Sigmoid colon (tissue), 6 donors: ENCODE measurements at regions not wholly inside any gene's neighbourhood (a gene's known extent, or its start where the extent isn't known, plus 50 kb on each side); places are given as distances from the start of the nearest gene placed in this dataset.

ENCODE experiments used
- DNase-seq: peaks from one replicate; pipeline ENCODE4 v3.0.0-alpha.2; 2019
- H3K27ac ChIP-seq, 4 donors: fragments of 200-600 bp; sonication (generic); one replicate each; pipeline ENCODE4 v1.5.1; 2016 to 2019; ENCODE audit warnings: mild to moderate bottlenecking in 1 of 4
- H3K27me3 ChIP-seq, 3 donors: fragments of 200-600 bp; sonication (generic); one replicate each; pipeline ENCODE4 v1.5.1; 2019; ENCODE audit warnings: mild to moderate bottlenecking in 1 of 3
- H3K36me3 ChIP-seq, 4 donors: fragments of 200-600 bp; sonication (generic); one replicate each; pipeline ENCODE4 v1.5.1; 2016 to 2019
- H3K4me1 ChIP-seq, 4 donors: fragments of 200-600 bp; sonication (generic); one replicate each; pipeline ENCODE4 v1.5.1; 2017 to 2019
- H3K4me3 ChIP-seq, 4 donors: fragments of 200-600 bp; sonication (generic); one replicate each; pipeline ENCODE4 v1.5.1; 2017 to 2019; ENCODE audit warnings: mild to moderate bottlenecking in 2 of 4, moderate library complexity in 1 of 4
- H3K9me3 ChIP-seq, 4 donors: fragments of 200-600 bp in 3 of 4; sonication (generic) in 3 of 4; one replicate each; pipeline versions ENCODE4 v1.5.1 to v1.6.1; 2013 to 2019
- EP300 ChIP-seq, 4 donors: sonication (generic); formaldehyde crosslinking; IDR thresholded peaks; one replicate each; pipeline ENCODE4 v1.6.1; 2017; ENCODE audit warnings: antibody characterized with exemption in 4 of 4
- POLR2A ChIP-seq, 2 donors: fragments of 450-650 bp; IDR thresholded peaks; one replicate each; pipeline ENCODE4 v1.6.1; 2016; ENCODE audit warnings: antibody characterized with exemption in 2 of 2, mild to moderate bottlenecking in 2 of 2, moderate library complexity in 2 of 2
- POLR2AphosphoS5 ChIP-seq, 4 donors: sonication (generic); formaldehyde crosslinking; IDR thresholded peaks; one replicate each; pipeline ENCODE4 v1.6.1; 2017; ENCODE audit warnings: antibody characterized with exemption in 4 of 4
- WGBS, 2 donors: extraction: QIAGEN DNeasy Blood & Tissue Kit; methylation state at CpG; one replicate each; pipeline ENCODE4 v1.1.7; 2013; 5-methylcytosine and 5-hydroxymethylcytosine counted together
- intact Hi-C: fragments of 100-400 bp; cut with DNase I; formaldehyde crosslinking; loops from one replicate; pipeline ENCODE4 v1.15.1; 2023
- TF ChIP-seq, protein P1 (sequence below), 4 experiments: fragments of 450-650 bp in 3 of 4; fragments of 200-600 bp in 1 of 4; IDR thresholded peaks; one replicate each; pipeline ENCODE4 v1.5.1; 2016 to 2019; ENCODE audit warnings: antibody characterized with exemption in 4 of 4, mild to moderate bottlenecking in 3 of 4, moderate library complexity in 2 of 4
- donor health status: healthy with polysubstance abuse.
- donor health status: healthy.

DNA sequence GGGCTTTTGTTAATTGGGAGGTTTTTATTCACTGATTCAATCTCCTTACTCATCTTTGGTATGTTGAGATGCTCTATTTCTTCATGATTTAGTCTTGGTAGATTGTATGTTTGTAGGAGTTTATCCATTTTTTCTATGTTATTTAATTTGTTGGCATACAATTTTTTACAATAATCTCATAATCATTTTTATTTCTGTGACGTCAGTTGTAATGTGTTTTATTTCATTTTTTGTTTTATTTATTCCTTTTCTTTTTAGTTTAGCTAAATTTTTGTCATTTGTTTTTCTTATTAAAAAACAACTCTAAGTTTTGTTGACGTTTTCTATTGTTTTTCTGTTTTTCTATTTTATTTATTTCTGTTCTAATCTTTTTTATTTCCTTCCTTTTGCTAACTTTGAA, 389.8 kb downstream of the HS3ST3B1 start:
- TF ChIP-seq EP300 (IDR thresholded peaks at IDR 0.05), result no peak
- TF ChIP-seq, protein P1, sequence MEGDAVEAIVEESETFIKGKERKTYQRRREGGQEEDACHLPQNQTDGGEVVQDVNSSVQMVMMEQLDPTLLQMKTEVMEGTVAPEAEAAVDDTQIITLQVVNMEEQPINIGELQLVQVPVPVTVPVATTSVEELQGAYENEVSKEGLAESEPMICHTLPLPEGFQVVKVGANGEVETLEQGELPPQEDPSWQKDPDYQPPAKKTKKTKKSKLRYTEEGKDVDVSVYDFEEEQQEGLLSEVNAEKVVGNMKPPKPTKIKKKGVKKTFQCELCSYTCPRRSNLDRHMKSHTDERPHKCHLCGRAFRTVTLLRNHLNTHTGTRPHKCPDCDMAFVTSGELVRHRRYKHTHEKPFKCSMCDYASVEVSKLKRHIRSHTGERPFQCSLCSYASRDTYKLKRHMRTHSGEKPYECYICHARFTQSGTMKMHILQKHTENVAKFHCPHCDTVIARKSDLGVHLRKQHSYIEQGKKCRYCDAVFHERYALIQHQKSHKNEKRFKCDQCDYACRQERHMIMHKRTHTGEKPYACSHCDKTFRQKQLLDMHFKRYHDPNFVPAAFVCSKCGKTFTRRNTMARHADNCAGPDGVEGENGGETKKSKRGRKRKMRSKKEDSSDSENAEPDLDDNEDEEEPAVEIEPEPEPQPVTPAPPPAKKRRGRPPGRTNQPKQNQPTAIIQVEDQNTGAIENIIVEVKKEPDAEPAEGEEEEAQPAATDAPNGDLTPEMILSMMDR (IDR thresholded peaks at IDR 0.05), result no peak
- TF ChIP-seq POLR2AphosphoS5 (IDR thresholded peaks at IDR 0.05), result no peak
- TF ChIP-seq POLR2A (IDR thresholded peaks at IDR 0.05), result no peak
- Histone ChIP-seq H3K4me3 (no peak overlapping the region), H3K27me3 (no peaks in the 10 kb centered on the region), H3K9me3 (peaks cover 0 to 2% (median 0%) of the 10 kb centered on the region in 4 donors), H3K4me1 (no peaks in the 10 kb centered on the region), H3K27ac (no peak overlapping the region), H3K36me3 (no peaks in the 10 kb centered on the region)
- intact Hi-C loops, result no loop called here
- DNase-seq, result no peak
- 70 to 72% methylated on average over 2 of the region's 2 CpGs for WGBS, 2 donors

DNA sequence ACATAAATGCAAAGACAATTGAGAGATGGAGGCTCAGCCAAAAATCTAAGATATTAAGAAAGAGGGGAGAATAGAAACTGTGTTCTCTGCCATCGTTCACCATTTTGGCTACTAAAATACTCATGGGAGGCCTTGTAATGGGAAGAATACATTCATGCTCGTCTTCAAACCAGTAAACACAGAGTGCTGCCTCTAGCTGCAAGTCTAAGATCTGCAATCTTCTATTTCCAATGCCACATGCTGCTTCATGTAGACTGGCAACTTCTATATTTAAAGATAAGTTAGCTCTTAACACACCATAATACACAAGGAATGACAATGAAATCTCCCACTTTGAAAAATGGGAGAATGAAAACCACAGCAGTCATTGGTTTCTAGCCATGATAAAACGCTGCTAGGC, 387.3 kb downstream of the HS3ST3B1 start:
- no peak overlapping the region for H3K27ac ChIP-seq
- H3K9me3 ChIP-seq, result peaks cover 0 to 2% (median 0%) of the 10 kb centered on the region in 4 donors
- H3K36me3 ChIP-seq, result no peaks in the 10 kb centered on the region
- H3K27me3 ChIP-seq, result no peaks in the 10 kb centered on the region
- TF ChIP-seq, protein P1 (IDR thresholded peaks at IDR 0.05), result no peak
- TF ChIP-seq POLR2AphosphoS5 (IDR thresholded peaks at IDR 0.05) (no peak), EP300 (IDR thresholded peaks at IDR 0.05) (no peak), POLR2A (IDR thresholded peaks at IDR 0.05) (no peak)
- no peak overlapping the region for H3K4me3 ChIP-seq
- no peak for DNase-seq
- intact Hi-C loops, result no loop called here
- no peaks in the 10 kb centered on the region for H3K4me1 ChIP-seq
- WGBS, 2 donors, result 65 to 79% methylated on average over 3 of the region's 3 CpGs

DNA sequence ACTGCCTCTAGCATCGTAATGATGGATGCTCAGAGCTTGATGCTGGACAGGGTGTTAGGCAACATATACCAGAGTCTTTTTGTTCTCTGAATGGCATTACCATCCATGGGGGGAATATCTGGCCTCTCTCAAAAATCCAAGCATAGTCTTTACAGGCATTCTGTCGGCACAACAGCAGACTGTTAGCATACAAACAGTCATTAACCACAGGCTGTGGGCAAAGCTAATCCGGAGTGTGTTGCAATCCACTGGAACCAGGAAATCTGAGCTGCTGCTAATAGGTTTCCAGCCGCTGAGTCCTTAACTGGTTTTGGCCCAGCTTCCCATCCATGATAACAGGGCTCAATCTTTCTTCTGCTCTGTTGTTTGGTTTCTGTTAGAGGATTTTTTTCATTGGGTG, 371.9 kb downstream of the HS3ST3B1 start:
- no peak overlapping the region for H3K4me3 ChIP-seq
- H3K27me3 ChIP-seq, result no peaks in the 10 kb centered on the region
- no peak overlapping the region for H3K27ac ChIP-seq
- DNase-seq, result no peak
- 48 to 52% methylated on average over 4 of the region's 4 CpGs for WGBS, 2 donors
- H3K4me1 ChIP-seq, result no peaks in the 10 kb centered on the region
- H3K36me3 ChIP-seq, result no peaks in the 10 kb centered on the region
- intact Hi-C loops, result no loop called here
- H3K9me3 ChIP-seq, result peaks cover 0 to under 1% (median 0%) of the 10 kb centered on the region in 4 donors
- no peak for TF ChIP-seq POLR2AphosphoS5 (IDR thresholded peaks at IDR 0.05)
- TF ChIP-seq, protein P1 (IDR thresholded peaks at IDR 0.05), result no peak
- TF ChIP-seq EP300 (IDR thresholded peaks at IDR 0.05), result no peak
- TF ChIP-seq POLR2A (IDR thresholded peaks at IDR 0.05), result no peak

DNA sequence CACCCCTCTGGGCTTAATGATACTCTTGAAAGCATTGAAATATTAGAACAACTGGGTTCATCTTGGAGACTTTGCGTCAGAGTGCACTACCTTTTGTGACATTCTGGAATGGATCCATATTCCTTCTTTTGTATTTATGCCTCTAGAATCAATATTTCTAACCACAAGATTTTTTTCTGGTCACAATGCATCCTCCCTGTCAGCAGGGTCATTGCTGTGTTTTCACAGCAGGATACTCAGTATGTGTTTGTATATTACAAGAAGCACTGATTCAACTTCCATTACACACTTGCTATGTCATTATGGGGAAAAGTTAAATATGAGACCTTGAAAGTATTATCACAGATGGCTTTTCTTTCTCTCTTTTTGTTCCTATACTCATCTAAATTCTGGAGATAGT, 370.0 kb downstream of the HS3ST3B1 start:
- WGBS, 2 donors, result 91 to 98% methylated on average over 1 of the region's 1 CpG
- intact Hi-C loops, result no loop called here
- Histone ChIP-seq H3K4me3 (no peak overlapping the region), H3K27ac (no peak overlapping the region), H3K27me3 (no peaks in the 10 kb centered on the region), H3K9me3 (no peaks in the 10 kb centered on the region), H3K4me1 (no peaks in the 10 kb centered on the region), H3K36me3 (no peaks in the 10 kb centered on the region)
- no peak for TF ChIP-seq POLR2A (IDR thresholded peaks at IDR 0.05)
- TF ChIP-seq POLR2AphosphoS5 (IDR thresholded peaks at IDR 0.05), result no peak
- no peak for TF ChIP-seq EP300 (IDR thresholded peaks at IDR 0.05)
- TF ChIP-seq, protein P1 (IDR thresholded peaks at IDR 0.05), result no peak
- no peak for DNase-seq

DNA sequence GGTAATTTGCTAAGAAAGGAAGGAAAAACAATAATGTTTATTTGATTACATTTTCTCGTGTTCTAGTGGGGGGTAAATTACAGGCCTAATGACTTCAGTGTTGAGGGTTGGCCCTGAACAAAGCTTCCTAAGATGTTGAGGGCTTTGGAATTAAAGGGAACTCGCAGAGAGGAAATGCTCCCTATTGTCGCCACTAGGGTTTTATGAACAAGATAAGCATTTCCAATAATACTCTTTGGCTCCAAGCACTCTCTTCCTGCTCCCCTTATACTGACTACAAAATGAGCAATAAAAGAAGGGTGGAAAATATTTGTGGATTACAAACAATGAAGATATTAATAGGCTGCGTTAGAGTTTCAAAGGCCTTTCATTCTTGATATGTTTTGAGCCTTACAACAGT, 363.6 kb downstream of the HS3ST3B1 start:
- no peaks in the 10 kb centered on the region for H3K4me1 ChIP-seq
- 11 to 83% methylated on average over 4 of the region's 4 CpGs for WGBS, 2 donors
- no peak for DNase-seq
- no peaks in the 10 kb centered on the region for H3K9me3 ChIP-seq
- no peaks in the 10 kb centered on the region for H3K27me3 ChIP-seq
- TF ChIP-seq, protein P1 (IDR thresholded peaks at IDR 0.05), result no peak
- TF ChIP-seq POLR2AphosphoS5 (IDR thresholded peaks at IDR 0.05), result no peak
- TF ChIP-seq EP300 (IDR thresholded peaks at IDR 0.05), result no peak
- TF ChIP-seq POLR2A (IDR thresholded peaks at IDR 0.05), result no peak
- no peaks in the 10 kb centered on the region for H3K36me3 ChIP-seq
- H3K27ac ChIP-seq, result no peak overlapping the region
- no peak overlapping the region for H3K4me3 ChIP-seq
- intact Hi-C loops, result no loop called here
